MCF 10A (cell line): ENCODE measurements at regions not wholly inside any gene's neighbourhood (a gene's known extent, or its start where the extent isn't known, plus 50 kb on each side); places are given as distances from the start of the nearest gene placed in this dataset.

Source experiments
- BruUV-seq: library from RNA; stranded (reverse); fragments of 400-500 nt; replicated peaks from 2 replicates; lab custom pipeline; 2021; lab: Mats Ljungman, UMichigan
- CTCF ChIA-PET: fragments of 300-600 bp; sonication (Branson Sonifier 250); formaldehyde crosslinking; extraction: SDS; loops from one replicate; lab custom pipeline; 2021; ENCODE audit warnings: antibody characterized with exemption, inconsistent platforms; lab: Yijun Ruan, JAX
- POLR2A ChIA-PET: fragments of 300-600, 350-650 bp; sonication (Branson Sonifier 250); formaldehyde crosslinking; extraction: SDS; loops from one replicate; lab custom pipeline; 2020; ENCODE audit warnings: antibody characterized with exemption, inconsistent platforms; lab: Yijun Ruan, JAX
- DNase-seq: peaks from one replicate; pipeline ENCODE4 v3.0.0-alpha.2; 2018; ENCODE audit not compliant: unreplicated experiment
- H3K27ac Mint-ChIP-seq: one replicate; pipeline ENCODE4 v1.8.0; 2022; ENCODE audit warnings: mild to moderate bottlenecking, low read depth, mixed read lengths; ENCODE audit not compliant: unreplicated experiment
- H3K27me3 Mint-ChIP-seq: one replicate; pipeline ENCODE4 v1.8.0; 2022; ENCODE audit warnings: mixed read lengths; ENCODE audit not compliant: insufficient read depth, unreplicated experiment
- H3K36me3 Mint-ChIP-seq: one replicate; pipeline ENCODE4 v1.8.0; 2022; ENCODE audit warnings: mild to moderate bottlenecking, moderate library complexity, mixed read lengths; ENCODE audit not compliant: insufficient read depth, unreplicated experiment
- H3K4me1 Mint-ChIP-seq: one replicate; pipeline ENCODE4 v1.8.0; 2022; ENCODE audit warnings: mixed read lengths; ENCODE audit not compliant: insufficient read depth, unreplicated experiment
- H3K4me3 Mint-ChIP-seq: one replicate; pipeline ENCODE4 v1.8.0; 2022; ENCODE audit warnings: mild to moderate bottlenecking, moderate library complexity, mixed read lengths; ENCODE audit not compliant: unreplicated experiment
- H3K9me3 Mint-ChIP-seq: one replicate; pipeline ENCODE4 v1.8.0; 2022; ENCODE audit warnings: mixed read lengths; ENCODE audit not compliant: unreplicated experiment
- intact Hi-C: fragments of 100-400 bp; cut with micrococcal nuclease; formaldehyde crosslinking; loops from 2 replicates; pipeline ENCODE4 v1.14.1; 2022
- TF ChIP-seq, protein P1 (sequence below): fragments of 200-600 bp; IDR thresholded peaks from one replicate; pipeline ENCODE4 v1.8.0; 2022; ENCODE audit warnings: antibody characterized with exemption, mild to moderate bottlenecking; ENCODE audit not compliant: unreplicated experiment

DNA sequence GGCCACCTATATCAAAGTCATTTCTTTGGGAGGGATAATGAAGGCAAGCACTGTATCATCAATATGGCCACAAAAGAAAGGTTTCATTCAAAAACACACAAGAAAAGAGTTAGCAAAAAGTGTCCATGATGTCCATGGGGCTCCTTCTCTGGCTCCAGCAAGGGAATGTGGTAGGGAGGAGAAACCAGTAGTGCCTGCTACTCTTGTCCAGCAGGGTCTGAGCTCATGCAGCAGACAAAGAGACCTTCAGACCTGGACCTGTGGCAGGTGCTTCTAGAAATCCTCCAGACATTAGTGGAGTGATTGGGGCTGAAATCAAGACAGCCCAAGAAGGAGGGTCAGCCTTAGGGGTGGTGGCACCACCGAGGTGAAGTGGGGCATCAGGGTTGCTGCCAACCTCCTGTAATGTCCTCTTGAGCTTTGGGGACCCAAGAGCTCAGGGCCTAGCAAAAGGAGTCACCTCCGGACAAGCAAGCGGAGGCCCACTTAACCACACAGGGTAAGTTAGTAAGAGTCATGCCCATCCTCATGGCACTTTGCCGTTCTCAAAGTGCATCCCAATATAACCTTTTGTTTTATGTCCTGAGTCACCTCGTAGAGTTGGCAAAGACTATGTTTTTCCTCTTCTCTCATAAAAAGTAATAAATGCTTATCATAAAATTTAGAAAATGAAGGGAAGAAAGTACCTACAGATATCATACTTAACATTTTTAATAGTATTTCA, 112.6 kb upstream of the YPEL5 start:
- BruUV-seq = no TSS peak
- H3K4me1 Mint-ChIP-seq = no peaks in the 10 kb centered on the region
- no peak overlapping the region for H3K27ac Mint-ChIP-seq
- peaks cover 45% of the 10 kb centered on the region for H3K27me3 Mint-ChIP-seq
- CTCF ChIA-PET = interaction anchor here (0.6 to 1.4 kb wide), 5 partner anchors 10 to 1064 kb away, joined by 3 to 4 read pairs (median 4); no protein-coding TSS in a partner anchor
- no peaks in the 10 kb centered on the region for H3K9me3 Mint-ChIP-seq
- intact Hi-C loops = no loop called here
- H3K4me3 Mint-ChIP-seq = no peak overlapping the region
- TF ChIP-seq, protein P1, sequence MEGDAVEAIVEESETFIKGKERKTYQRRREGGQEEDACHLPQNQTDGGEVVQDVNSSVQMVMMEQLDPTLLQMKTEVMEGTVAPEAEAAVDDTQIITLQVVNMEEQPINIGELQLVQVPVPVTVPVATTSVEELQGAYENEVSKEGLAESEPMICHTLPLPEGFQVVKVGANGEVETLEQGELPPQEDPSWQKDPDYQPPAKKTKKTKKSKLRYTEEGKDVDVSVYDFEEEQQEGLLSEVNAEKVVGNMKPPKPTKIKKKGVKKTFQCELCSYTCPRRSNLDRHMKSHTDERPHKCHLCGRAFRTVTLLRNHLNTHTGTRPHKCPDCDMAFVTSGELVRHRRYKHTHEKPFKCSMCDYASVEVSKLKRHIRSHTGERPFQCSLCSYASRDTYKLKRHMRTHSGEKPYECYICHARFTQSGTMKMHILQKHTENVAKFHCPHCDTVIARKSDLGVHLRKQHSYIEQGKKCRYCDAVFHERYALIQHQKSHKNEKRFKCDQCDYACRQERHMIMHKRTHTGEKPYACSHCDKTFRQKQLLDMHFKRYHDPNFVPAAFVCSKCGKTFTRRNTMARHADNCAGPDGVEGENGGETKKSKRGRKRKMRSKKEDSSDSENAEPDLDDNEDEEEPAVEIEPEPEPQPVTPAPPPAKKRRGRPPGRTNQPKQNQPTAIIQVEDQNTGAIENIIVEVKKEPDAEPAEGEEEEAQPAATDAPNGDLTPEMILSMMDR = no peak
- DNase-seq = no peak
- POLR2A ChIA-PET = no interaction called here
- no peaks in the 10 kb centered on the region for H3K36me3 Mint-ChIP-seq

DNA sequence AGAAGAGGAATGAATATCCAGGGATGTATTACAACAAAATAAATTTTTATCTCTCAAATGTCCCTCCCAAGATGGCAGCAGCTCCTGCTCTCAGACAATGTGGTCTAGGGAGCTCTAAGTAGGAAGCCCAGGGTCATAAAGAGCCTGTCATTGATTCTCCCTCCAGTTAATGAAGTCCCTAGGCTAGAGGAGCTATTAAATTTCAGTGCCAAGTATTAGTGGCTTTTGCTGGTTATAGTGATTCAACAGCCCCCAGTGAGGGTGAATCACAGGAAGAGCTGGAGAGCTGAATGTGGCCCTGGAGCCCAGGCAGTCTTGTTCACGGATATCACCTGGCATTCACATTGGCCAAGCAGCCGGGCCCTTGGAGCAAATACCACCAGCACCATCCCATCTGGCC, 109.8 kb upstream of the YPEL5 start:
- no TSS peak for BruUV-seq
- intact Hi-C loops = no loop called here
- POLR2A ChIA-PET = no interaction called here
- CTCF ChIA-PET = interaction anchor here (1.0 to 3.4 kb wide), 2 partner anchors 10 to 742 kb away, joined by 3 to 23 read pairs; no protein-coding TSS in a partner anchor
- Mint-ChIP-seq H3K27ac (no peak overlapping the region), H3K27me3 (peaks cover 35% of the 10 kb centered on the region), H3K9me3 (no peaks in the 10 kb centered on the region), H3K4me1 (no peaks in the 10 kb centered on the region), H3K36me3 (no peaks in the 10 kb centered on the region), H3K4me3 (no peak overlapping the region)
- no peak for DNase-seq
- TF ChIP-seq, protein P1 = no peak

DNA sequence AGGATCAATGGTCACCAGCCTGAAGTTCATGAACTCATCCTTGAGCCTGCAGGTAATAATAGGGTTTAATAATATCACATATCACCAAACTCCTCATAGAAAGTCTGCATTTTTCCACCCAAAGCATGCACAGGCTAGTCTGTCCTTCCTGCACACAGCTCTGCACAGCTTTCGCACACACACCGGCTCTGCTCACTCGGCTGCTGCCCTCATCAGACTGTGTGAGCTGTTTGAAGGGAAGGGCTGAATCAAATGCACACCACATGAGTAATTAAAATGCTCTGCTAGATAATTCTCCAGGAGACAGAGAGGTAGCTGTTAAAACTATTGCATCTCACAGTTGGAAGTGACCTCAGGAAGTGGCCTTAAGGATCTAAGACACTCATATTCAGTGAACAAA, 108.4 kb upstream of the YPEL5 start:
- H3K27me3 Mint-ChIP-seq = peaks cover 49% of the 10 kb centered on the region
- H3K9me3 Mint-ChIP-seq = no peaks in the 10 kb centered on the region
- intact Hi-C loops = no loop called here
- CTCF ChIA-PET = interaction anchor here (0.5 to 3.4 kb wide), 3 partner anchors 11 to 128 kb away, joined by 3 to 23 read pairs (median 6); no protein-coding TSS in a partner anchor
- H3K36me3 Mint-ChIP-seq = no peaks in the 10 kb centered on the region
- no peaks in the 10 kb centered on the region for H3K4me1 Mint-ChIP-seq
- no peak for DNase-seq
- TF ChIP-seq, protein P1 = no peak
- no peak overlapping the region for H3K27ac Mint-ChIP-seq
- H3K4me3 Mint-ChIP-seq = no peak overlapping the region
- no TSS peak for BruUV-seq
- POLR2A ChIA-PET = no interaction called here

DNA sequence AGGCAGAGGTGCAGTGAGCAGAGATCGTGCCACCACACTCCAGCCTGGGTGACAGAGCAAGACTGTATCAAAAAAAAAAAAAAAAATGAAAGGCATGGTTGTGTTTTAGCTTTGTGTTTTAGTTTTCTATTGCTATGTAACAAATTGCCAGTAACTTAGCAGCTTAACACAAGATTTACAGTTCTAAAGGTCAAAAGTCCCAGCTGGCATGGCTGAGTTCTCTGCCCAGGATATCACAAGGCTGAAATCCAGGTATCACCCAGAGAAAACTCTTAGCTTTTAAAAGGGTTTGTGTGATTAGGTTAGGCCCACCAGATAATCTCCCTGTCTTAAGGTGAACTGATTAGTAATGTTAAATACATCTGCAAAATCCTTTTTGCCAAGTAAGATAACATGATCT, 107.7 kb upstream of the YPEL5 start:
- no peaks in the 10 kb centered on the region for H3K36me3 Mint-ChIP-seq
- CTCF ChIA-PET = interaction anchor here (0.6 to 3.4 kb wide), 3 partner anchors 10 to 23 kb away, joined by 3 to 23 read pairs (median 3); no protein-coding TSS in a partner anchor
- no peaks in the 10 kb centered on the region for H3K9me3 Mint-ChIP-seq
- H3K4me3 Mint-ChIP-seq = no peak overlapping the region
- H3K27me3 Mint-ChIP-seq = peaks cover 56% of the 10 kb centered on the region
- no peaks in the 10 kb centered on the region for H3K4me1 Mint-ChIP-seq
- no peak for DNase-seq
- intact Hi-C loops = no loop called here
- POLR2A ChIA-PET = no interaction called here
- H3K27ac Mint-ChIP-seq = no peak overlapping the region
- no TSS peak for BruUV-seq
- TF ChIP-seq, protein P1 = no peak
